Tibial nerve (tissue), 4 donors: ENCODE measurements at regions not wholly inside any gene's neighbourhood (a gene's known extent, or its start where the extent isn't known, plus 50 kb on each side); places are given as distances from the start of the nearest gene placed in this dataset.

Experiments
- DNase-seq, 2 donors: peaks; one replicate each; pipeline ENCODE4 v3.0.0-alpha.2; 2019; ENCODE audit warnings: low spot score in 2 of 2
- H3K27ac ChIP-seq, 4 donors: fragments of 200-600 bp; sonication (generic) in 3 of 4; one replicate each; pipeline ENCODE4 v1.5.1; 2017 to 2019; ENCODE audit warnings: mild to moderate bottlenecking in 1 of 4
- H3K27me3 ChIP-seq, 2 donors: fragments of 200-600 bp; sonication (generic) in 1 of 2; one replicate each; pipeline versions ENCODE4 v1.5.1 to v1.6.0; 2017 to 2019
- H3K36me3 ChIP-seq, 3 donors: fragments of 200-600 bp; sonication (generic); one replicate each; pipeline ENCODE4 v1.5.1; 2018 to 2019
- H3K4me1 ChIP-seq, 4 donors: fragments of 200-600 bp; sonication (generic) in 3 of 4; one replicate each; pipeline ENCODE4 v1.5.1; 2017 to 2019
- H3K4me3 ChIP-seq, 4 donors: fragments of 200-600 bp; sonication (generic) in 3 of 4; one replicate each; pipeline ENCODE4 v1.5.1; 2017 to 2019; ENCODE audit warnings: mild to moderate bottlenecking in 1 of 4, moderate library complexity in 1 of 4
- H3K9me3 ChIP-seq, 4 donors: fragments of 200-600 bp; sonication (generic) in 3 of 4; one replicate each; pipeline ENCODE4 v1.5.1; 2017 to 2019
- CTCF ChIP-seq, 5 experiments: fragments of 200-600 bp in 3 of 5; fragments of 450-650 bp in 2 of 5; sonication (generic) in 3 of 5; IDR thresholded peaks; one replicate each; pipeline ENCODE4 v1.5.1; 2016 to 2019; ENCODE audit warnings: antibody characterized with exemption in 5 of 5, mild to moderate bottlenecking in 3 of 5, moderate library complexity in 2 of 5
- EP300 ChIP-seq, 2 donors: sonication (generic); formaldehyde crosslinking; IDR thresholded peaks; one replicate each; pipeline ENCODE4 v1.6.1; 2017; ENCODE audit warnings: antibody characterized with exemption in 2 of 2, mild to moderate bottlenecking in 1 of 2
- POLR2A ChIP-seq, 2 donors: fragments of 450-650 bp; IDR thresholded peaks; one replicate each; pipeline ENCODE4 v1.6.1; 2017; ENCODE audit warnings: antibody characterized with exemption in 2 of 2, mild to moderate bottlenecking in 2 of 2, moderate library complexity in 2 of 2
- WGBS, 2 donors: methylation state at CpG; one replicate each; pipeline ENCODE4 v1.1.5; 2018; 5-methylcytosine and 5-hydroxymethylcytosine counted together

GRCh38 chr9:104263942-104264341, 169.8 kb downstream of the SMC2 start:
- TF ChIP-seq CTCF (IDR thresholded peaks at IDR 0.05), result no peak
- no peak for TF ChIP-seq POLR2A (IDR thresholded peaks at IDR 0.05)
- TF ChIP-seq EP300 (IDR thresholded peaks at IDR 0.05), result no peak
- Histone ChIP-seq H3K4me1 (no peaks in the 10 kb centered on the region), H3K36me3 (no peaks in the 10 kb centered on the region), H3K27me3 (no peaks in the 10 kb centered on the region), H3K27ac (no peak overlapping the region), H3K9me3 (no peaks in the 10 kb centered on the region), H3K4me3 (no peak overlapping the region)
- no peak for DNase-seq
- 68 to 72% methylated on average over 2 of the region's 2 CpGs for WGBS, 2 donors

- no peaks in the 10 kb centered on the region for H3K9me3 ChIP-seq
- no peak for TF ChIP-seq EP300 (IDR thresholded peaks at IDR 0.05)
- no peak for TF ChIP-seq POLR2A (IDR thresholded peaks at IDR 0.05)
- no peak for TF ChIP-seq CTCF (IDR thresholded peaks at IDR 0.05)
- WGBS, 2 donors, result 32 to 53% methylated on average over 1 of the region's 1 CpG
- no peaks in the 10 kb centered on the region for H3K4me1 ChIP-seq
- H3K27ac ChIP-seq, result no peak overlapping the region
- no peak overlapping the region for H3K4me3 ChIP-seq
- no peaks in the 10 kb centered on the region for H3K27me3 ChIP-seq
- no peak for DNase-seq
- no peaks in the 10 kb centered on the region for H3K36me3 ChIP-seq
Measured at GRCh38 chr9:104264431-104264830, 170.3 kb downstream of the SMC2 start.

DNA sequence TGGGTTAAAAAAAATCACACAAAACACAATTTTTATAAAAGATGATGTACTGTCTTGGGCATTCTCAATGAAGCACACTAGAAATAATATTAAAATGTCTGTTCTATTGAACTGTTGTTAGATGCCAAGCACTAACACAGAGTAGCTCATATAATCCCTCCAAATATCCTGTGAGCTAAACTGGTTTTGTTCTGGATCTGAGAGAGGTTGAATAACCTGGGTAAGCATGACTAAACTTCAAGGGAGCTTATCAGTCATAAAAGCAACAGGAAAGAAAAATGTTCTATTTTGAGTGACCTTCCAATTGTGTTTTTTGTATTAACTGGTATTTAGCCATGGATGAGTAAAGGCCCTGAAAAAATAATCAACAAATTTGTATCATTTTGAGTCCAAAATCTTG, 175.3 kb downstream of the SMC2 start:
- H3K4me3 ChIP-seq, result no peak overlapping the region
- no peak for TF ChIP-seq EP300 (IDR thresholded peaks at IDR 0.05)
- TF ChIP-seq CTCF (IDR thresholded peaks at IDR 0.05), result no peak
- TF ChIP-seq POLR2A (IDR thresholded peaks at IDR 0.05), result no peak
- H3K36me3 ChIP-seq, result no peaks in the 10 kb centered on the region
- H3K9me3 ChIP-seq, result no peaks in the 10 kb centered on the region
- no peak for DNase-seq
- no peaks in the 10 kb centered on the region for H3K27me3 ChIP-seq
- no peaks in the 10 kb centered on the region for H3K4me1 ChIP-seq
- no peak overlapping the region for H3K27ac ChIP-seq

DNA sequence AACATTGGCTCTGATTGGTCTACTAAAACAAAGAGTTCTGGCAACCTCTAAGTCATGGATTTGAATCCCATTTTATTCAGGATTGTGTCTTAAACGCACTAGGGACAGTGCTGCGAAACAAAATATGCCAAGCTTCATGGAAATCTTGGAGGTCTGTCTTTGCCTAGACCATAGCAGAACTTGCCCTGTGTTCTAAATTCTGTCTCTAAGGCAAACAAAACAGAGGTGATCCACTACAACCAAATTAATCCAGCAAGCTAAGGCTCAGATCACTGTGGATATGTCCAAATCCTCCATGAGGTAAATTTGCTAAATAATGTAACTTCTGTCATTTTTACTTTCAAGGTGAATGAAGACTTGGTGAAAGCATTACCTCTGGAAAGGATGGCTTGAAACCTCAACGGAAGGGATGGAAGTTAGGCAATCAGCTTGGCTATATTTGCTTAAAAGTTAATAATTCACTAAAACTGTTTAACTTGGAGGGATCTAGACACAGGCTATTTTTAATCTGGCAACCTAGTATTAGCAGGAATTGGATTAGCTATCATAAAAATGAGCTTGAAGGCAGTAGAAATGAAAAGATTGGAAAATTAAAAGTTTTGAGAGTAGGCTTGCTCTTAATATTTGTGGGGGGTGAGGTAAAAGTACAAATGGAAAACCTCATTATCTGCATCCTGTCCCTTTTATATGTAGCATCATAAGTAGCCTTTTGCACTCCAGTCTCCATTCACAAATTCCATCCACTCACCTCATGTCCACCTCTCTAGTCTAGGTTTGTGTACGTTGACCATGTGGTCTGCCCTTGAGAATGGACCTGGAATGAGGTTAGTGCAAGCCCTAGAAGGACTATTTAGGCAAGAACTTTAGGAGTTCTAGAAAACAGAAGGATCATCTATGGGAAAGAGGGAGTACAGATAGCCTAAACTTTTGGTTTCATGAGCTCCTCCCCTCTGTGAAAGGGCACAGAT, 176.2 kb downstream of the SMC2 start:
- Histone ChIP-seq H3K4me1 (no peaks in the 10 kb centered on the region), H3K9me3 (no peaks in the 10 kb centered on the region), H3K27me3 (no peaks in the 10 kb centered on the region), H3K4me3 (no peak overlapping the region), H3K36me3 (no peaks in the 10 kb centered on the region), H3K27ac (no peak overlapping the region)
- WGBS, 2 donors, result 82 to 86% methylated on average over 4 of the region's 4 CpGs
- no peak for DNase-seq
- TF ChIP-seq EP300 (IDR thresholded peaks at IDR 0.05) (no peak), POLR2A (IDR thresholded peaks at IDR 0.05) (no peak), CTCF (IDR thresholded peaks at IDR 0.05) (no peak)

- no peak overlapping the region for H3K4me3 ChIP-seq
- TF ChIP-seq CTCF (IDR thresholded peaks at IDR 0.05) (no peak), POLR2A (IDR thresholded peaks at IDR 0.05) (no peak), EP300 (IDR thresholded peaks at IDR 0.05) (no peak)
- 80 to 88% methylated on average over 3 of the region's 3 CpGs for WGBS, 2 donors
Measured at GRCh38 chr9:104276709-104277245, 182.7 kb downstream of the SMC2 start.

More at GRCh38 chr9:104276709-104277245, 182.7 kb downstream of the SMC2 start:
- Histone ChIP-seq H3K4me1 (peaks cover 0 to 3% (median 0%) of the 10 kb centered on the region in 4 donors), H3K27me3 (no peaks in the 10 kb centered on the region), H3K27ac (no peak overlapping the region), H3K36me3 (no peaks in the 10 kb centered on the region), H3K9me3 (no peaks in the 10 kb centered on the region)
- no peak for DNase-seq
